Panc1 (cell line): ENCODE measurements at regions not wholly inside any gene's neighbourhood (a gene's known extent, or its start where the extent isn't known, plus 50 kb on each side); places are given as distances from the start of the nearest gene placed in this dataset.

ENCODE experiments used
- ATAC-seq: fragments of 200-7000 bp; cut with Tn5 transposase; 2 replicates; pipeline ENCODE4 v1.9.1; 2020; ENCODE audit warnings: mild to moderate bottlenecking, moderate library complexity
- BruUV-seq: library from RNA; stranded (reverse); fragments of 400-500 nt; replicated peaks from 2 replicates; lab custom pipeline; 2021; lab: Mats Ljungman, UMichigan
- CTCF ChIA-PET: fragments of 300-600 bp; sonication (Branson Sonifier 250); formaldehyde crosslinking; loops from one replicate; lab custom pipeline; 2022; ENCODE audit warnings: antibody characterized with exemption; lab: Charles Lee
- POLR2A ChIA-PET: fragments of 300-600 bp; sonication (Branson Sonifier 250); formaldehyde crosslinking; loops from one replicate; lab custom pipeline; 2022; ENCODE audit warnings: antibody characterized with exemption; lab: Charles Lee
- DNase-seq: peaks from one replicate; pipeline ENCODE4 v3.0.0-alpha.2; 2010; ENCODE audit warnings: low read depth, low spot score
- H3K27ac ChIP-seq: 2 replicates; pipeline ENCODE4 v1.5.1; 2011; ENCODE audit warnings: mild to moderate bottlenecking, low read length, inconsistent platforms
- H3K27me3 ChIP-seq: fragments of 200-500 bp; sonication (Bioruptor generic); 2 replicates; pipeline ENCODE4 v1.6.0; 2014; ENCODE audit warnings: low read length, inconsistent platforms; ENCODE audit not compliant: control insufficient read depth, insufficient read depth
- H3K36me3 ChIP-seq: fragments of 200-500 bp; sonication (Bioruptor generic); 2 replicates; pipeline ENCODE4 v1.5.1; 2014; ENCODE audit warnings: inconsistent platforms, mild to moderate bottlenecking, low read length, moderate library complexity; ENCODE audit not compliant: control insufficient read depth, insufficient read depth
- H3K4me1 ChIP-seq: 2 replicates; pipeline ENCODE4 v1.5.1; 2011; ENCODE audit warnings: inconsistent platforms, mild to moderate bottlenecking, low read length, moderate library complexity; ENCODE audit not compliant: control insufficient read depth, insufficient read depth
- H3K4me3 ChIP-seq, 2 experiments: 2 replicates each; pipeline ENCODE4 v1.5.1; 2011 to 2012; ENCODE audit warnings: low read depth in 2 of 2, low read length in 2 of 2, mild to moderate bottlenecking in 2 of 2, inconsistent platforms in 1 of 2, moderate library complexity in 1 of 2
- H3K9me3 ChIP-seq: fragments of 200-500 bp; sonication (Bioruptor generic); 2 replicates; pipeline ENCODE4 v1.5.1; 2014; ENCODE audit warnings: low read depth, mild to moderate bottlenecking, inconsistent platforms, low read length, moderate library complexity; ENCODE audit not compliant: control insufficient read depth, insufficient read depth
- POLR2AphosphoS5 ChIP-seq: IDR thresholded peaks from 2 replicates; pipeline ENCODE4 v1.6.1; 2012; ENCODE audit warnings: mild to moderate bottlenecking, low read depth, low read length, moderate library complexity
- SIN3A ChIP-seq: IDR thresholded peaks from 2 replicates; pipeline ENCODE4 v1.6.1; 2012; ENCODE audit warnings: low read depth, mild to moderate bottlenecking, low read length, moderate library complexity, borderline replicate concordance; ENCODE audit not compliant: insufficient read depth
- TCF7L2 ChIP-seq: IDR thresholded peaks from 2 replicates; pipeline ENCODE4 v1.6.1; 2011; ENCODE audit warnings: mild to moderate bottlenecking, low read depth, low read length, inconsistent platforms
- in situ Hi-C: cut with HindIII; loops from 2 replicates; pipeline ENCODE4 v1.10.0; 2016; ENCODE audit warnings: low sequenced_read_pairs, low pct_unique_long_range_greater_than_20kb
- intact Hi-C: fragments of 100-400 bp; cut with micrococcal nuclease; formaldehyde crosslinking; loops from one replicate; pipeline ENCODE4 v1.10.0; 2022; ENCODE audit not compliant: unreplicated experiment
- TF ChIP-seq, protein P1 (sequence below), 2 experiments: IDR thresholded peaks; 2 replicates each; pipeline ENCODE4 v1.6.1; 2011 to 2012; ENCODE audit warnings: low read depth in 2 of 2, control low read depth in 1 of 2, low read length in 1 of 2, mild to moderate bottlenecking in 1 of 2, moderate library complexity in 1 of 2; ENCODE audit not compliant: insufficient read depth in 1 of 2
- TF ChIP-seq, protein P2 (sequence below): fragments of 450-650 bp; IDR thresholded peaks from 2 replicates; pipeline ENCODE4 v1.5.1; 2017; ENCODE audit warnings: mild to moderate bottlenecking

DNA sequence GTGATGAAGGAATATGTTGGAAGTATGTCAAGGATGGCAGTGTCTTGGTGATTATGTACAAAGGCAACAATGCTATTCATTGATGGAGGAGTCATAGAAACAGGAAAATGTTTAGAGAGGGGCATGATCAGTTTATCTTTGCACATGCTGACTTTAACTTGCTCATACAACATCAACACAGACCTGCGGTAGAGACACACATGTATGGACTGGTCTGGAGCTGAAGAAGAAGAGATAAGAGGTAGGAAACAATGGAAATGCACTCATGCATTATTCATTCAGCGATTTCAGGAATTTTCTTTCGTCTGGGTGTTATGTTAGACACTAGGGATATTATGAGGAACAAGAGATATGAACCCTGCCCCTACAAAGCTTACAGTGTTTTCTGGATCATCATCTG, 1252.3 kb upstream of the TENM3 start:
- Histone ChIP-seq H3K36me3 (no peaks in the 10 kb centered on the region; the same call in 1 of the 2 replicates), H3K27me3 (no peaks in the 10 kb centered on the region), H3K4me3 (no peak overlapping the region), H3K4me1 (no peaks in the 10 kb centered on the region), H3K27ac (no peak overlapping the region), H3K9me3 (no peaks in the 10 kb centered on the region)
- in situ Hi-C loops (no loop called here), intact Hi-C loops (no loop called here)
- no peak for ATAC-seq
- no TSS peak for BruUV-seq
- ChIA-PET CTCF (no interaction called here), POLR2A (interaction anchor here (0.6 kb wide), 1 partner anchor 1959 kb away, joined by 3 read pairs; no protein-coding TSS in a partner anchor)
- DNase-seq = no peak
- TF ChIP-seq, protein P1, sequence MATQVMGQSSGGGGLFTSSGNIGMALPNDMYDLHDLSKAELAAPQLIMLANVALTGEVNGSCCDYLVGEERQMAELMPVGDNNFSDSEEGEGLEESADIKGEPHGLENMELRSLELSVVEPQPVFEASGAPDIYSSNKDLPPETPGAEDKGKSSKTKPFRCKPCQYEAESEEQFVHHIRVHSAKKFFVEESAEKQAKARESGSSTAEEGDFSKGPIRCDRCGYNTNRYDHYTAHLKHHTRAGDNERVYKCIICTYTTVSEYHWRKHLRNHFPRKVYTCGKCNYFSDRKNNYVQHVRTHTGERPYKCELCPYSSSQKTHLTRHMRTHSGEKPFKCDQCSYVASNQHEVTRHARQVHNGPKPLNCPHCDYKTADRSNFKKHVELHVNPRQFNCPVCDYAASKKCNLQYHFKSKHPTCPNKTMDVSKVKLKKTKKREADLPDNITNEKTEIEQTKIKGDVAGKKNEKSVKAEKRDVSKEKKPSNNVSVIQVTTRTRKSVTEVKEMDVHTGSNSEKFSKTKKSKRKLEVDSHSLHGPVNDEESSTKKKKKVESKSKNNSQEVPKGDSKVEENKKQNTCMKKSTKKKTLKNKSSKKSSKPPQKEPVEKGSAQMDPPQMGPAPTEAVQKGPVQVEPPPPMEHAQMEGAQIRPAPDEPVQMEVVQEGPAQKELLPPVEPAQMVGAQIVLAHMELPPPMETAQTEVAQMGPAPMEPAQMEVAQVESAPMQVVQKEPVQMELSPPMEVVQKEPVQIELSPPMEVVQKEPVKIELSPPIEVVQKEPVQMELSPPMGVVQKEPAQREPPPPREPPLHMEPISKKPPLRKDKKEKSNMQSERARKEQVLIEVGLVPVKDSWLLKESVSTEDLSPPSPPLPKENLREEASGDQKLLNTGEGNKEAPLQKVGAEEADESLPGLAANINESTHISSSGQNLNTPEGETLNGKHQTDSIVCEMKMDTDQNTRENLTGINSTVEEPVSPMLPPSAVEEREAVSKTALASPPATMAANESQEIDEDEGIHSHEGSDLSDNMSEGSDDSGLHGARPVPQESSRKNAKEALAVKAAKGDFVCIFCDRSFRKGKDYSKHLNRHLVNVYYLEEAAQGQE (IDR thresholded peaks at IDR 0.05; ENCODE audit: insufficient read depth in 1 of 2, low read depth in 2 of 2, low read length in 1 of 2) = no peak
- TF ChIP-seq TCF7L2 (no peak), POLR2AphosphoS5 (no peak), SIN3A (no peak)
- TF ChIP-seq, protein P2, sequence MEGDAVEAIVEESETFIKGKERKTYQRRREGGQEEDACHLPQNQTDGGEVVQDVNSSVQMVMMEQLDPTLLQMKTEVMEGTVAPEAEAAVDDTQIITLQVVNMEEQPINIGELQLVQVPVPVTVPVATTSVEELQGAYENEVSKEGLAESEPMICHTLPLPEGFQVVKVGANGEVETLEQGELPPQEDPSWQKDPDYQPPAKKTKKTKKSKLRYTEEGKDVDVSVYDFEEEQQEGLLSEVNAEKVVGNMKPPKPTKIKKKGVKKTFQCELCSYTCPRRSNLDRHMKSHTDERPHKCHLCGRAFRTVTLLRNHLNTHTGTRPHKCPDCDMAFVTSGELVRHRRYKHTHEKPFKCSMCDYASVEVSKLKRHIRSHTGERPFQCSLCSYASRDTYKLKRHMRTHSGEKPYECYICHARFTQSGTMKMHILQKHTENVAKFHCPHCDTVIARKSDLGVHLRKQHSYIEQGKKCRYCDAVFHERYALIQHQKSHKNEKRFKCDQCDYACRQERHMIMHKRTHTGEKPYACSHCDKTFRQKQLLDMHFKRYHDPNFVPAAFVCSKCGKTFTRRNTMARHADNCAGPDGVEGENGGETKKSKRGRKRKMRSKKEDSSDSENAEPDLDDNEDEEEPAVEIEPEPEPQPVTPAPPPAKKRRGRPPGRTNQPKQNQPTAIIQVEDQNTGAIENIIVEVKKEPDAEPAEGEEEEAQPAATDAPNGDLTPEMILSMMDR = no peak

DNA sequence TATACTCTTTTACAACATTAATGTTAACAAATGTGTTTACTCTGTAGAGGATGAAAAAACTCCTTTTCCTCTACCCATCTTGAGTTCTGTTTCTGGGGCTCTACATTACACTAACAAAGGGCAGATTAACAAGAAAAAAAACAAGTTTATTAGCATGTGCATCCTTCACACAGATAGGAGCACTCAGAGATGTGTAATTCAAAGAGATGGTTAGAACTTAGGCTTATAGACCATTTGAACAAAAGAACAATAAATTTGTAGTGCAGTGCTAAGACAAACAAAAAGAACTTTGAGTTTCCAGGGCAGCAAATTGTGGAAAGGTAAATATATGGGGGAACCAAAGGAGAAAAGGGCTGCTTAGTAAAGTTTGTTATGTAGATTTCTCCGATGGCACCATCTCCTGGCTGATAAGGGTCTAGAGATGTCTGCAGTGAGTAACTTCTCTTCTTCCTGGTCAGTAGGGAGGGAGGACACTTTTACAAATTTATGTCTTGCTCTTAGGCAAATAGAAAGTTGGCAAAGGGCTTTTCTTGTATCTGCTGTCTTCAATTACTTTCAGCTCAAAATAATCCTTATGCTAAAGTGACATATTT, 1249.9 kb upstream of the TENM3 start:
- ChIA-PET POLR2A (no interaction called here), CTCF (no interaction called here)
- no peaks in the 10 kb centered on the region for H3K27me3 ChIP-seq
- H3K36me3 ChIP-seq = no peaks in the 10 kb centered on the region; the same call in 1 of the 2 replicates
- TF ChIP-seq SIN3A = no peak
- no peak for TF ChIP-seq POLR2AphosphoS5
- no peak for TF ChIP-seq TCF7L2
- TF ChIP-seq, protein P2 = no peak
- TF ChIP-seq, protein P1 (IDR thresholded peaks at IDR 0.05; ENCODE audit: insufficient read depth in 1 of 2, low read depth in 2 of 2, low read length in 1 of 2) = no peak
- intact Hi-C loops (no loop called here), in situ Hi-C loops (no loop called here)
- H3K9me3 ChIP-seq = no peaks in the 10 kb centered on the region
- no peak for DNase-seq
- no peak for ATAC-seq
- BruUV-seq = no TSS peak
- H3K27ac ChIP-seq = no peak overlapping the region
- H3K4me3 ChIP-seq = no peak overlapping the region
- H3K4me1 ChIP-seq = no peaks in the 10 kb centered on the region
